ENCODE measurements at regions not wholly inside any gene's neighbourhood (a gene's known extent, or its start where the extent isn't known, plus 50 kb on each side); places are given as distances from the start of the nearest gene placed in this dataset.
A peak's percentile ranks its signal among the peaks of the same experiment; 100 is the strongest.
"Not testable (repeated sequence)": the region's sequence is repeated elsewhere in the genome, so short reads cannot be mapped to it uniquely, and the experiment has no call there.

GRCh38 chr21:28532446-28532845, 460.2 kb downstream of the LTN1 start:
- no peak for DNase-seq (ENCODE audit: low read depth in 2 of 2)

- no peak for DNase-seq (ENCODE audit: low read depth in 2 of 2)
Measured at GRCh38 chr21:28523367-28523766, 469.3 kb downstream of the LTN1 start.

- DNase-seq (ENCODE audit: low read depth in 2 of 2) = no peak
Measured at GRCh38 chr21:28522014-28522799, 470.5 kb downstream of the LTN1 start.

- DNase-seq (ENCODE audit: low read depth in 2 of 2) = no peak
Measured at GRCh38 chr21:28518630-28519029, 474.0 kb downstream of the LTN1 start.

- DNase-seq (ENCODE audit: low read depth in 2 of 2) = peak; percentile 15 to 23
Measured at GRCh38 chr21:28516991-28517592, 475.6 kb downstream of the LTN1 start.

- DNase-seq (ENCODE audit: low read depth in 2 of 2) = no peak
Measured at GRCh38 chr21:28516021-28516420, 476.7 kb downstream of the LTN1 start.

GRCh38 chr21:28513428-28513827, 479.2 kb downstream of the LTN1 start:
- DNase-seq (ENCODE audit: low read depth in 2 of 2) = no peak

GRCh38 chr21:28509031-28509430, 483.6 kb downstream of the LTN1 start:
- no peak for DNase-seq (ENCODE audit: low read depth in 2 of 2)

GRCh38 chr21:28508126-28508525, 484.6 kb downstream of the LTN1 start:
- DNase-seq (ENCODE audit: low read depth in 2 of 2) = no peak

- no peak for DNase-seq (ENCODE audit: low read depth in 2 of 2)
Measured at GRCh38 chr21:28496517-28496916, 496.2 kb downstream of the LTN1 start.

- DNase-seq (ENCODE audit: low read depth in 2 of 2) = no peak
Measured at GRCh38 chr21:28492127-28492526, 500.6 kb downstream of the LTN1 start.

GRCh38 chr21:28489821-28490350, 502.8 kb downstream of the LTN1 start:
- DNase-seq (ENCODE audit: low read depth in 2 of 2) = no peak

- no peak for DNase-seq (ENCODE audit: low read depth in 2 of 2)
Measured at GRCh38 chr21:28489162-28489561, 503.5 kb downstream of the LTN1 start.

- no peak for DNase-seq (ENCODE audit: low read depth in 2 of 2)
Measured at GRCh38 chr21:28487455-28488070, 505.1 kb downstream of the LTN1 start.

GRCh38 chr21:28485301-28486022, 507.2 kb downstream of the LTN1 start:
- DNase-seq (ENCODE audit: low read depth in 2 of 2) = no peak

GRCh38 chr21:28483301-28484035, 509.2 kb downstream of the LTN1 start:
- no peak for DNase-seq (ENCODE audit: low read depth in 2 of 2)

GRCh38 chr21:28482657-28483056, 510.0 kb downstream of the LTN1 start:
- DNase-seq (ENCODE audit: low read depth in 2 of 2) = no peak

- DNase-seq (ENCODE audit: low read depth in 2 of 2) = no peak
Measured at GRCh38 chr21:28480470-28480869, 512.2 kb downstream of the LTN1 start.

- DNase-seq (ENCODE audit: low read depth in 2 of 2) = no peak
Measured at GRCh38 chr21:28473530-28474220, 519.0 kb downstream of the LTN1 start.

- not testable (repeated sequence) for DNase-seq (ENCODE audit: low read depth in 2 of 2)
Measured at GRCh38 chr21:28472543-28472942, 520.1 kb downstream of the LTN1 start.

- DNase-seq (ENCODE audit: low read depth in 2 of 2) = no peak
Measured at GRCh38 chr21:28464988-28465387, 527.7 kb downstream of the LTN1 start.

Measured in stimulated activated CD8-positive, alpha-beta memory T cell treated with anti-CD3 and anti-CD28 coated beads, Interleukin-7, amount 100 ng/mL, for 4 hours (primary cell).